ENCODE measurements at regions not wholly inside any gene's neighbourhood (a gene's known extent, or its start where the extent isn't known, plus 50 kb on each side); places are given as distances from the start of the nearest gene placed in this dataset.

- TF ChIP-seq ATF3 (IDR thresholded peaks at IDR 0.05) (no peak), FOXA2 (IDR thresholded peaks at IDR 0.05) (no peak)
Observed at GRCh38 chr4:22897520-22898108, 204.9 kb downstream of the GBA3 start (continued).

GRCh38 chr4:22895482-22895881, 202.7 kb downstream of the GBA3 start:
- DNase-seq (ENCODE audit: low spot score): no peak
- no peaks in the 10 kb centered on the region for H3K9me3 ChIP-seq (ENCODE audit: control insufficient read depth in 4 of 4, low read length in 3 of 4)
- no peaks in the 10 kb centered on the region for H3K27me3 ChIP-seq (ENCODE audit: control insufficient read depth in 4 of 4, insufficient read depth in 4 of 4, low read length in 3 of 4)
- peak; percentile 29 to 52 for TF ChIP-seq HNF4A (conservative IDR thresholded peaks at IDR 0.05)
- TF ChIP-seq ATF3 (IDR thresholded peaks at IDR 0.05): no peak
- TF ChIP-seq EGR1 (IDR thresholded peaks at IDR 0.05; ENCODE audit: low read depth in 2 of 2): no peak
- TF ChIP-seq SP1 (IDR thresholded peaks at IDR 0.05): peak; percentile 26
- TF ChIP-seq RAD21 (IDR thresholded peaks at IDR 0.05): no peak
- peak in 1 of 2 donors; percentile 29 for TF ChIP-seq RXRA (IDR thresholded peaks at IDR 0.05)
- H3K27ac ChIP-seq (ENCODE audit: low read depth in 1 of 2, low read length in 2 of 2): no peak overlapping the region
- H3K36me3 ChIP-seq (ENCODE audit: control insufficient read depth in 4 of 4, insufficient read depth in 3 of 4, low read depth in 1 of 4, low read length in 3 of 4): no peaks in the 10 kb centered on the region
- 39% methylated on average over 1 of the region's 1 CpG for WGBS
- peaks cover 0 to 11% (median 0%) of the 10 kb centered on the region in 4 donors for H3K4me1 ChIP-seq (ENCODE audit: control insufficient read depth in 4 of 4, insufficient read depth in 4 of 4, low read length in 3 of 4)
- no peak overlapping the region for H3K4me3 ChIP-seq (ENCODE audit: low read depth in 1 of 3, low read length in 3 of 3)
- H3K9ac ChIP-seq (ENCODE audit: low read depth in 1 of 2, low read length in 2 of 2): no peak overlapping the region

GRCh38 chr4:22884157-22884556, 191.4 kb downstream of the GBA3 start:
- Histone ChIP-seq H3K4me3 (ENCODE audit: low read depth in 1 of 3, low read length in 3 of 3) (no peak overlapping the region), H3K27ac (ENCODE audit: low read depth in 1 of 2, low read length in 2 of 2) (no peak overlapping the region), H3K4me1 (ENCODE audit: control insufficient read depth in 4 of 4, insufficient read depth in 4 of 4, low read length in 3 of 4) (no peaks in the 10 kb centered on the region), H3K9ac (ENCODE audit: low read depth in 1 of 2, low read length in 2 of 2) (no peak overlapping the region), H3K27me3 (ENCODE audit: control insufficient read depth in 4 of 4, insufficient read depth in 4 of 4, low read length in 3 of 4) (no peaks in the 10 kb centered on the region), H3K9me3 (ENCODE audit: control insufficient read depth in 4 of 4, low read length in 3 of 4) (no peaks in the 10 kb centered on the region), H3K36me3 (ENCODE audit: control insufficient read depth in 4 of 4, insufficient read depth in 3 of 4, low read depth in 1 of 4, low read length in 3 of 4) (no peaks in the 10 kb centered on the region)
- no peak for TF ChIP-seq CTCF (IDR thresholded peaks at IDR 0.05; ENCODE audit: low read depth, low read length, missing input control)
- no peak for TF ChIP-seq FOXA2 (IDR thresholded peaks at IDR 0.05)
- TF ChIP-seq NR2F2 (IDR thresholded peaks at IDR 0.05): no peak
- no peak for TF ChIP-seq EGR1 (IDR thresholded peaks at IDR 0.05; ENCODE audit: low read depth in 2 of 2)
- no peak for TF ChIP-seq GABPA (IDR thresholded peaks at IDR 0.05 in 1 of 2, conservative IDR thresholded peaks at IDR 0.05 in 1 of 2)
- no peak for TF ChIP-seq FOXA1 (IDR thresholded peaks at IDR 0.05)
- TF ChIP-seq HNF4G (IDR thresholded peaks at IDR 0.05): no peak
- TF ChIP-seq JUND (IDR thresholded peaks at IDR 0.05): no peak
- no peak for TF ChIP-seq ZBTB33 (IDR thresholded peaks at IDR 0.05)
- TF ChIP-seq YY1 (IDR thresholded peaks at IDR 0.05): no peak
- TF ChIP-seq ATF3 (IDR thresholded peaks at IDR 0.05): no peak
- TF ChIP-seq MAX (IDR thresholded peaks at IDR 0.05): no peak
- TF ChIP-seq REST (IDR thresholded peaks at IDR 0.05): no peak
- no peak for DNase-seq (ENCODE audit: low spot score)
